Jurkat, Clone E6-1 (cell line): ENCODE measurements at regions not wholly inside any gene's neighbourhood (a gene's known extent, or its start where the extent isn't known, plus 50 kb on each side); places are given as distances from the start of the nearest gene placed in this dataset.

Experiments
- DNase-seq: peaks from one replicate; pipeline ENCODE4 v3.0.0-alpha.2; 2011; ENCODE audit warnings: low read depth, low spot score
- H3K4me3 ChIP-seq: 2 replicates; pipeline ENCODE4 v1.5.1; 2011; ENCODE audit warnings: mild to moderate bottlenecking, low read length, control low read depth, moderate library complexity

- no peak for DNase-seq
- H3K4me3 ChIP-seq, result no peak overlapping the region
These were observed 392.8 kb upstream of the CNR1 start for GRCh38 chr6:88558981-88559380.

GRCh38 chr6:88556663-88557062 lies 390.5 kb upstream of the CNR1 start:
- DNase-seq, result no peak

GRCh38 chr6:88548891-88549505 lies 382.9 kb upstream of the CNR1 start:
- no peak overlapping the region for H3K4me3 ChIP-seq
- DNase-seq, result no peak

More at GRCh38 chr6:88556663-88557062, 390.5 kb upstream of the CNR1 start:
- no peak overlapping the region for H3K4me3 ChIP-seq

GRCh38 chr6:88547768-88548167 lies 381.6 kb upstream of the CNR1 start:
- no peak overlapping the region for H3K4me3 ChIP-seq
- DNase-seq, result no peak

GRCh38 chr6:88545991-88546390 lies 379.8 kb upstream of the CNR1 start:
- no peak overlapping the region for H3K4me3 ChIP-seq
- DNase-seq, result no peak

GRCh38 chr6:88544986-88545612 lies 379.0 kb upstream of the CNR1 start:
- DNase-seq, result peak; percentile 16

GRCh38 chr6:88539295-88539764 lies 373.2 kb upstream of the CNR1 start:
- no peak overlapping the region for H3K4me3 ChIP-seq
- DNase-seq, result no peak

More at GRCh38 chr6:88544986-88545612, 379.0 kb upstream of the CNR1 start:
- H3K4me3 ChIP-seq, result no peak overlapping the region

GRCh38 chr6:88538840-88539239 lies 372.7 kb upstream of the CNR1 start:
- DNase-seq, result no peak

GRCh38 chr6:88538130-88538706 lies 372.1 kb upstream of the CNR1 start:
- DNase-seq, result no peak
- H3K4me3 ChIP-seq, result no peak overlapping the region

More at GRCh38 chr6:88538840-88539239, 372.7 kb upstream of the CNR1 start:
- H3K4me3 ChIP-seq, result no peak overlapping the region

GRCh38 chr6:88536071-88536625 lies 370.0 kb upstream of the CNR1 start:
- DNase-seq, result no peak
- H3K4me3 ChIP-seq, result no peak overlapping the region

GRCh38 chr6:88535306-88535705 lies 369.2 kb upstream of the CNR1 start:
- no peak for DNase-seq

GRCh38 chr6:88532241-88532860 lies 366.2 kb upstream of the CNR1 start:
- H3K4me3 ChIP-seq, result no peak overlapping the region

More at GRCh38 chr6:88535306-88535705, 369.2 kb upstream of the CNR1 start:
- H3K4me3 ChIP-seq, result no peak overlapping the region

GRCh38 chr6:88529726-88530125 lies 363.6 kb upstream of the CNR1 start:
- H3K4me3 ChIP-seq, result no peak overlapping the region
- DNase-seq, result no peak

More at GRCh38 chr6:88532241-88532860, 366.2 kb upstream of the CNR1 start:
- DNase-seq, result no peak

GRCh38 chr6:88520445-88520844 lies 354.3 kb upstream of the CNR1 start:
- no peak for DNase-seq
- H3K4me3 ChIP-seq, result no peak overlapping the region

- no peak for DNase-seq
- no peak overlapping the region; the same call in 1 of the 2 replicates for H3K4me3 ChIP-seq
These were observed 353.8 kb upstream of the CNR1 start for GRCh38 chr6:88520017-88520338.

GRCh38 chr6:88519301-88520016 lies 353.3 kb upstream of the CNR1 start:
- peak overlapping the region; percentile 25 for H3K4me3 ChIP-seq
- DNase-seq, result peak; percentile 62

- DNase-seq, result no peak
- no peak overlapping the region for H3K4me3 ChIP-seq
These were observed 351.6 kb upstream of the CNR1 start for GRCh38 chr6:88517737-88518136.

GRCh38 chr6:88513920-88514319 lies 347.8 kb upstream of the CNR1 start:
- no peak for DNase-seq

GRCh38 chr6:88513471-88513870 lies 347.3 kb upstream of the CNR1 start:
- no peak overlapping the region for H3K4me3 ChIP-seq
- no peak for DNase-seq

More at GRCh38 chr6:88513920-88514319, 347.8 kb upstream of the CNR1 start:
- no peak overlapping the region for H3K4me3 ChIP-seq
